ENCODE measurements at regions not wholly inside any gene's neighbourhood (a gene's known extent, or its start where the extent isn't known, plus 50 kb on each side); places are given as distances from the start of the nearest gene placed in this dataset.
A peak's percentile ranks its signal among the peaks of the same experiment; 100 is the strongest.

GRCh38 chr9:113719919-113720318 is 156.2 kb upstream of the ZNF618 start:
- peaks cover 20% of the 10 kb centered on the region for H3K9me3 Mint-ChIP-seq (ENCODE audit: unreplicated experiment)
- no peak overlapping the region for H3K4me3 Mint-ChIP-seq (ENCODE audit: unreplicated experiment)

GRCh38 chr9:113720495-113720894 is 155.6 kb upstream of the ZNF618 start:
- peaks cover 59% of the 10 kb centered on the region for H3K27me3 Mint-ChIP-seq (ENCODE audit: unreplicated experiment)
- H3K36me3 Mint-ChIP-seq (ENCODE audit: unreplicated experiment) = no peaks in the 10 kb centered on the region
- H3K4me1 Mint-ChIP-seq (ENCODE audit: unreplicated experiment) = no peaks in the 10 kb centered on the region
- peak; percentile 11 for DNase-seq (ENCODE audit: extremely low spot score, unreplicated experiment)
- peaks cover 20% of the 10 kb centered on the region for H3K9me3 Mint-ChIP-seq (ENCODE audit: unreplicated experiment)
- H3K27ac Mint-ChIP-seq (ENCODE audit: unreplicated experiment) = no peak overlapping the region
- no peak for TF ChIP-seq CTCF (IDR thresholded peaks at IDR 0.05)
- no peak overlapping the region for H3K4me3 Mint-ChIP-seq (ENCODE audit: unreplicated experiment)

More at GRCh38 chr9:113719919-113720318, 156.2 kb upstream of the ZNF618 start:
- Mint-ChIP-seq H3K27ac (ENCODE audit: unreplicated experiment) (no peak overlapping the region), H3K36me3 (ENCODE audit: unreplicated experiment) (no peaks in the 10 kb centered on the region), H3K4me1 (ENCODE audit: unreplicated experiment) (no peaks in the 10 kb centered on the region), H3K27me3 (ENCODE audit: unreplicated experiment) (peaks cover 56% of the 10 kb centered on the region)
- TF ChIP-seq CTCF (IDR thresholded peaks at IDR 0.05) = no peak
- DNase-seq (ENCODE audit: extremely low spot score, unreplicated experiment) = no peak

- Mint-ChIP-seq H3K27me3 (ENCODE audit: unreplicated experiment) (peaks cover 58% of the 10 kb centered on the region), H3K4me1 (ENCODE audit: unreplicated experiment) (no peaks in the 10 kb centered on the region), H3K4me3 (ENCODE audit: unreplicated experiment) (no peak overlapping the region), H3K36me3 (ENCODE audit: unreplicated experiment) (no peaks in the 10 kb centered on the region), H3K27ac (ENCODE audit: unreplicated experiment) (no peak overlapping the region), H3K9me3 (ENCODE audit: unreplicated experiment) (peaks cover 8% of the 10 kb centered on the region)
- DNase-seq (ENCODE audit: extremely low spot score, unreplicated experiment) = no peak
- TF ChIP-seq CTCF (IDR thresholded peaks at IDR 0.05) = no peak
Measured at GRCh38 chr9:113721856-113722255, 154.3 kb upstream of the ZNF618 start.

- Mint-ChIP-seq H3K4me3 (ENCODE audit: unreplicated experiment) (no peak overlapping the region), H3K4me1 (ENCODE audit: unreplicated experiment) (no peaks in the 10 kb centered on the region), H3K27ac (ENCODE audit: unreplicated experiment) (no peak overlapping the region), H3K27me3 (ENCODE audit: unreplicated experiment) (peaks cover 48% of the 10 kb centered on the region), H3K9me3 (ENCODE audit: unreplicated experiment) (peaks cover 8% of the 10 kb centered on the region), H3K36me3 (ENCODE audit: unreplicated experiment) (no peaks in the 10 kb centered on the region)
- DNase-seq (ENCODE audit: extremely low spot score, unreplicated experiment) = no peak
- no peak for TF ChIP-seq CTCF (IDR thresholded peaks at IDR 0.05)
Measured at GRCh38 chr9:113724202-113724601, 151.9 kb upstream of the ZNF618 start.

GRCh38 chr9:113728989-113729388 is 147.1 kb upstream of the ZNF618 start:
- Mint-ChIP-seq H3K4me1 (ENCODE audit: unreplicated experiment) (peaks cover 4% of the 10 kb centered on the region), H3K27me3 (ENCODE audit: unreplicated experiment) (peaks cover 54% of the 10 kb centered on the region), H3K27ac (ENCODE audit: unreplicated experiment) (no peak overlapping the region), H3K36me3 (ENCODE audit: unreplicated experiment) (no peaks in the 10 kb centered on the region), H3K9me3 (ENCODE audit: unreplicated experiment) (peaks cover 11% of the 10 kb centered on the region), H3K4me3 (ENCODE audit: unreplicated experiment) (no peak overlapping the region)
- no peak for TF ChIP-seq CTCF (IDR thresholded peaks at IDR 0.05)
- no peak for DNase-seq (ENCODE audit: extremely low spot score, unreplicated experiment)
